SK-N-DZ (cell line): ENCODE measurements at regions not wholly inside any gene's neighbourhood (a gene's known extent, or its start where the extent isn't known, plus 50 kb on each side); places are given as distances from the start of the nearest gene placed in this dataset.
A peak's percentile ranks its signal among the peaks of the same experiment; 100 is the strongest.
"Not testable (repeated sequence)": the region's sequence is repeated elsewhere in the genome, so short reads cannot be mapped to it uniquely, and the experiment has no call there.

Experiments used
- DNase-seq: peaks from one replicate; pipeline ENCODE4 v3.0.0-alpha.2; 2015; ENCODE audit warnings: low spot score

GRCh38 chr14:87630846-87631245 lies 362.1 kb downstream of the GALC start:
- peak; percentile 2 for DNase-seq

GRCh38 chr14:87629788-87630187 lies 363.2 kb downstream of the GALC start:
- DNase-seq: no peak

DNA sequence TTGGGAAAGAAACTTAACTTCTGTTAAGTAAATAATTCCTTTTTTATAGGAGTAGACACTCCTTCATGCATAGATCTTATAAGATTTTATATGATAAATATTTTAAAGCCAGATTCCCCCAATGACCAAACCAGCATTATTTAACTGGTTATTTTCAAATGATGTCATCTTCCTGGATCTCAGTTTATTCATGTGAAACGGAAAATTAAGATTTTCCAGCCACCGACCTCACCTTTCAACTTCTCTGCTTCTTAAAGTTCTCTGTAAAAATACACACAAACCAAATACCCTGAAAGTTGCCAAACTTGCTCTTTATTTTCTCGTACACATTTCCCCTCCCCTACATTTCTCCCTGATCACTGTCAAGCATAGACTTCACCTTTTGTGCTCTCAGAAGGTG lies 364.2 kb downstream of the GALC start:
- DNase-seq: no peak

DNA sequence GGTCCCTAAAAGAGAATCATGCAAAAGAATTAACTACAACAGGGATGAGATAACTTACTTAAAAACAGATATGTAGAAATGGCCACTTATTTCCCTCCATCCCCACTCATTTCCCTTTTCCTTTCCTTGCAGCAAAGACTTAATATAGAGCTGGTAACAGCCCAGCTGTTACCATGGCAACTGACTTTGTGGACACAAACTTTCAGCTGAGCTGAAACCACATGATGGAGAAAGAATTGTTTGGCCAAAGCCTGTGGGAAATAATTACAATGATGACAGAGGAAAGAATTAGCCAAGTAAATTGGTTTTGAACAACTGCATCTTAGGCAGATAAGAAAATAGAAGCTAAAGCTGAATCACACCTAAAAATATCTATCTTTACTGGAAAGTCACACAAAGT lies 364.9 kb downstream of the GALC start:
- DNase-seq: no peak

GRCh38 chr14:87626266-87626665 lies 366.7 kb downstream of the GALC start:
- no peak for DNase-seq

GRCh38 chr14:87623616-87624015 lies 369.4 kb downstream of the GALC start:
- no peak for DNase-seq

- DNase-seq: no peak
Measured at GRCh38 chr14:87617079-87617478, 375.9 kb downstream of the GALC start.

DNA sequence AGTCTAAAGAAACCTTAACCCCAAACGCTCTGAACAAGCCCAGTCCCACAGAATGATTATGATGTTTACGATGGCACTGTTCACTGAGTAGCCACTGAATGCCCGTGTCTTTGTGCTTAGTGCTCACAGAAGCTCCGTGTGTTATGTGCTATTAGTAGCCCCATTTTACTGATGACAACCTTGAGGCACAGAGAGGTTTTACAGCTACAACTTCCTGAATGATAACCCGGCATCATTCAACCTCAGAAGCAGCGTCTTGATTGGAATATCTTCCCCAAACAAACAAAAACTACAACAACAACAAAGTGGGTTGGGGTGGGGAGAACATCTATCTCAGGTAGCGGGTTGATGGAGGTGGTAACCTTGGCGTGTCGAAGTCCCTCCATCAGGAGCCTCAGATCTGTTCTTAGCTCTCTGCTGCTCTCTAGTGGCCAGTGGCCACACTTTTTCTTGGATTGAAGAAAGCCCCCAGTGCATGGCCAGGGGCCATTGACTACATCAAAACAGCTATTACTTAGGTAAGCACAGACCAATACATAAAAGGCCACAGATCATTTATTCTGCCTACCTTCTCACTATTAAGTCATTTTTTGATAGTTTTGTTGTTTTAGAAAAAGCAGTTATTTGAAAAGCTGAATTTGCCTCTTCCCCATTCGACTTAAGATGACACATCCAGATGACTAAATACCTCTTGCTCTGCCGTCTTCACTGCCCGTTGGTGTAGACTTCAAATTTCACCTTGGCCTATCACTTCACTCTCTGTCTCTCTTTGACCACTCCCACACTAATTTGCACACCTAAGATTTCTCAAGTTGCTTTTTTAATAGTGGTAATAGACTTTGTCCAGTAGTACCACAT lies 376.9 kb downstream of the GALC start:
- peak; percentile 72 for DNase-seq

DNA sequence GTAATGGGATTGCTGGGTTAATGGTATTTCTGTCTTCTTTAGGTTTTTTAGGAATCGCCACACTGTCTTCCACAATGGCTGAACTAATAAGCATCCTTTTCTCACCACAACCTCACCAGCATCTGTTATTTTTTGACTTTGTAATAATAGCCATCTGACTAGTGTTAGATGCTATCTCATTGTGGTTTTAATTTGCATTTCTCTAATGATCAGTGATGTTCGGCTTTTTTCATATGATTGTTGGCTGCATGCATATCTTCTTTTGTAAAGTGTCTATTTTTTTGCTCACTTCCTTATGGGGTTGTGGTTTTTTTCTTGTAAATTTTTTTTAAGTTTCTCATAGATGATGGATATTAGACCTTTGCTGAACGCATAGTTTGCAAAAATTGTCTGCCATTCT lies 377.9 kb downstream of the GALC start:
- DNase-seq: no peak

GRCh38 chr14:87613881-87614280 lies 379.1 kb downstream of the GALC start:
- DNase-seq: no peak

DNA sequence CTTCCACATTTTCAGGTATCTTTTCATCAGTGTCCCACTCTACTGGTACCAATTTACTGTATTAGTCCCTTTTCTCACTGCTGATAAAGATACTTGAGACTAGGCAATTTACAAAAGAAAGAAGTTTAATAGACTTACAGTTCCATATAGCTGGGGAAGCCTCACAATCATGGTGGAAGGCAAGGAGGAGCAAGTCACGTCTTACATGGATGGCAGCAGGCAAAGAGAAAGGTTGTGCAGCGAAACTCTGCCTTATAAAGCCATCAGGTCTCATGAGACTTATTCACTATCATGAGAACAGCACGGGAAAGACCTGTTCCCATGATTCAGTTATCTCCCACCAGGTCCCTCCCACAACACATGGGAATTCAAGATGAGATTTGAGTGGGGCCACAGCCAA lies 385.9 kb downstream of the GALC start:
- not testable (repeated sequence) for DNase-seq

DNA sequence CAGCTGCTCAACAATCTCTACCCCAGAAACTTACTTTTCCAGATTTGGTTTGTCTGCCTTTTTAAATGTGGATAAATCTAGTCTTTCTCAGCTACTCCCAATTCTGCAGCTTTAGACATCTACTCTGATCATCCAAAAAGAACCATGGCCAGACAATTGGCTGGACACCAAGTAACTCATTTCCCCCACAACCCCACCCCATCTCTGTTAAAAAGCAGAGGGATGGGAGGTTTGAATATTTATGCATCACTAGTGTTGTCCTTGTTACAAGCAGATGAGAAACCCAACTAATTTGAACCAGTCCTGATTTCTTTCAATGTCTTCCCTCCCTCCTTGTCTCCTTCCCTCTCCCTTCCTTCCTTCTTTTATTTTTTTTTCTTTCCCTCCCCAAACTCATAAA lies 391.9 kb downstream of the GALC start:
- DNase-seq: no peak

DNA sequence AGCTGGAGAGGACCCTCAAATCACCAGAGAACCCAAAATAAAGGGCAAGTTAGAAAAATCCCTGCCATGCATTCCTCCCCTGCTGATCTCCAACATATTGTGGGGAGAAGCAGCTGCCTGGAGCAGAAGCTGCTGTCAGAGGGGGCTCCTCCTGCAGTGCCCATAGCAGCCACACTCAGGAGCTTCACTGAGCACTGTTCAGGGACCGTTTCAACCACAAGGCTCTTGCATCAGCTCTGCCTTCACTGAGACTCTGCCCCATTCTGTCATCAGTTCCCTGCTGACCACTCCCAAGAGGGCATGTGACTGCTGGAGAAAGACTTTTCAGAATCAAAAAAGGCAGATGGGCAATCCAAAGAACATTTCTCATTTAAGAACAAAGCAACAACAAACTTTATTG lies 392.7 kb downstream of the GALC start:
- DNase-seq: no peak

DNA sequence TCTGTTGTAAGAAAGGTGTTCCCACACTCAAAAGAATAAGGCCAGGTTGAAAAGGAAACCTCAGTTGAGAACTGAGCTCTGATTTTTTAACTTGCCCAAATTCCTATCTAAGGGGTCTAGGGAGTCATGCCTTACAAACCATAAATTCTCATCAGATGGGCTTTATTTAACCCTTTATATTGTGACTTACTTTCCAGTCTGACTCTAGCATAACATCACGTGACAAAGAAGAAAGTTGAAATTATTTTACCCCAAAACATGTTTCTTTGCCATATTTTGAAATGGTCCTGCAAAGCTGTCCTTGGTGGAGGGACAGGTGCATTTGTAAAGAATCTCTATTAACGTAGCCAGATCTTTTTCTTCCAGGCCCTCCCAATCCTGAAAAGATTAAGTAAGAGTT lies 411.7 kb downstream of the GALC start:
- DNase-seq: no peak

- no peak for DNase-seq
Measured at GRCh38 chr14:87579036-87579435, 413.9 kb downstream of the GALC start.

GRCh38 chr14:87575378-87575777 lies 417.6 kb downstream of the GALC start:
- no peak for DNase-seq

DNA sequence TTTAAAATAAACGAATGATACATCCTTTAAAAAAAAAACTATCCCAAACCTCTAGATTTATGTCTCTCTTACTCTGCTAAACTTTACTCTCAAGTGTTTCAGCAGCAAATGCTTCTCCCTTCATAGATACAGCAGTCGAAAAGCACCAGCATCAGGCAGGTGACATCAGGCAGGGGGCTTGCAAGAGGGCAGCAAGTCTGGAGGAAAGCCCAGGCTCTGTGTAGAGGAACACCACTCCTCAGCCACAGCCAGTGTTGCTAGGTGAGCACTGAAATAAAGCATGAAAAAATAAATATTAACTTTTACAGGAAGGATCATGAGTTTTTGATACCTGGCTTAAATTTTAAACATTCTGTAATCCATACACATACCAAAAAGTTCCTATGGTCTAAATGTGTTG lies 419.4 kb downstream of the GALC start:
- DNase-seq: no peak

DNA sequence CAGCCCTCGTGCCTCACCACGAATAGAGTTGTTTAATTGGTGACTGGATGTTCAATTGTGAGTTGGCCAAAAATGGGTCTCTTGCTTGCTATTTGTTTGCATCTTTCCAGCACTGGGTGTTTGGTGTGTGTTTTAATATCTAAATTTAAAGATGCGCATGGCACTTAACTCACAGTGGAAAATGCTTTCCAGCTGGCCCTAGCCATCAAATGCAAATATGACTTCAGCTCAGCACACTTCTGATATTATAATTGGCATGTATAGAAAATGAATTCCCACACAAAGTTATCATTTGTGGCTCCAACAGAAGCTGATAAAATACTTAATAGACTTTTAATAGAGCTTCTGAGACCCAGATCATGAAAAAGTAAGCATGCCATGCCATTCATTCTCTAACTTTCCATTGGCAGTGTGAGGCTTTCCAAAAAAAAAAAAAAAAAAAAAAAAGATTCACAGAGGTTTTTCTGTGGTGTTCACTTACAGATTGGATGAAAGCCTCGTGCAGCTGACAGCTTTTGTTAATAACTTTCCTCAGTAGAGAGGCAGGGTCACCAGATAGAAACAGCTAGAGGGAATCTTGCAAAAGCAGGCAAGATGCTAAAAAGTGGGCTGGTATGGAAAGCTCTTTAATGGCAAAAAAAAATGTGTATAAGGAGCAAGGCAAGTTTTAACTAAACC lies 425.2 kb downstream of the GALC start:
- DNase-seq: no peak

GRCh38 chr14:87566991-87567390 lies 426.0 kb downstream of the GALC start:
- DNase-seq: no peak

GRCh38 chr14:87547536-87547935 lies 445.4 kb downstream of the GALC start:
- DNase-seq: no peak

GRCh38 chr14:87542288-87542687 lies 450.7 kb downstream of the GALC start:
- no peak for DNase-seq

GRCh38 chr14:87540339-87540738 lies 452.6 kb downstream of the GALC start:
- DNase-seq: no peak

GRCh38 chr14:87529081-87529480 lies 463.9 kb downstream of the GALC start:
- no peak for DNase-seq
